Type B pancreatic cell (in vitro differentiated cells): ENCODE measurements at regions not wholly inside any gene's neighbourhood (a gene's known extent, or its start where the extent isn't known, plus 50 kb on each side); places are given as distances from the start of the nearest gene placed in this dataset.

ENCODE experiments used
- DNase-seq: peaks from one replicate; pipeline ENCODE4 v3.0.0; 2021; ENCODE audit warnings: mixed read lengths; ENCODE audit not compliant: unreplicated experiment; ENCODE audit errors: extremely low spot score
- H3K27ac Mint-ChIP-seq: 2 replicates; pipeline ENCODE4 v1.8.0; 2021; ENCODE audit warnings: mild to moderate bottlenecking, mixed read lengths
- H3K27me3 Mint-ChIP-seq: 2 replicates; pipeline ENCODE4 v1.8.0; 2021; ENCODE audit warnings: mixed read lengths
- H3K36me3 Mint-ChIP-seq: 2 replicates; pipeline ENCODE4 v1.8.0; 2021; ENCODE audit warnings: mixed read lengths
- H3K4me1 Mint-ChIP-seq: one replicate; pipeline ENCODE4 v1.8.0; 2021; ENCODE audit warnings: mixed read lengths; ENCODE audit not compliant: unreplicated experiment
- H3K4me3 Mint-ChIP-seq: 2 replicates; pipeline ENCODE4 v1.8.0; 2021; ENCODE audit warnings: mild to moderate bottlenecking, mixed read lengths
- H3K9me3 Mint-ChIP-seq: 2 replicates; pipeline ENCODE4 v1.8.0; 2021; ENCODE audit warnings: mixed read lengths
- CTCF ChIP-seq: fragments of 200-600 bp; sonication (generic); conservative IDR thresholded peaks from 2 replicates; pipeline ENCODE4 v1.5.0; 2021; ENCODE audit warnings: antibody characterized with exemption, mild to moderate bottlenecking

DNA sequence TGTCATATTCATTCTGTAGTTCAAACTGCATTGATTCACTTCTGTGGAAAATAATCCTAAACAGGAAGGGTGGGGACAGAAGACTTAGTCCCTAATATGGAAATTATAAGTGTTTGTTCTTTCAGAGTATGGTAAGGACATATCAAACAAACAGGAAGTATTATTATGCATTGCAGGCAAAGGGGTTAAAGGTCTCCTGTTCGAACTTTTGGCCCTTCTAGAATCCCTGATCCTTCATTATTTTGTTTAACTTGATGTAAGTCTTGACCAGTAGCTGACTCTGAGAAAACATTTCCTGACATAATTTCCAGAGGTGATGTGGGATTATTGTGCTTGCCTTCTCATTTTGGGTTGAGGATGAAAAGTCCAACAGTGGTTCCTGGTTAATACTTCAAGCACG lies 215.4 kb upstream of the ADGRL2 start:
- TF ChIP-seq CTCF = no peak
- Mint-ChIP-seq H3K4me1 (peaks cover 18% of the 10 kb centered on the region), H3K27ac (no peak overlapping the region), H3K4me3 (no peak overlapping the region), H3K9me3 (peaks cover 8% of the 10 kb centered on the region), H3K36me3 (no peaks in the 10 kb centered on the region), H3K27me3 (no peaks in the 10 kb centered on the region)
- DNase-seq = no peak

DNA sequence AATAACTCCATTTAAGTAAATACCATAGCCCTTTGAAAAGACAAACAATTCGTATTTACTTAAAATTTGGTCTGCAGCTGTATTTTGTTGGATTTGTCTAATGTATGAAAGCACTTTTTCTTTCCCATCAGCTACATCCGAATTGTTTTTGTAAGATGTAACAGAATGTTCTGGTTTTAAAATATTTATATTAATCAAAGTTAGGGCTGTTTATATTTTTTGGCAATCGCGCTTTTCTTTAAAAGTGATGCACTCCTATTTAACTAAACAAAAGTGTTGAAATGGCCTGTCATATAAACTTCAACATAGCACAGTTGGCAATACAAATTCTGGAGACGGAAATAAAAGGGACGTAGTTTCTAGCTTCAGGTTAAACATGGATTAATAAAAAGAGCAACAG lies 216.3 kb upstream of the ADGRL2 start:
- Mint-ChIP-seq H3K27me3 (no peaks in the 10 kb centered on the region), H3K9me3 (peaks cover 2% of the 10 kb centered on the region), H3K36me3 (no peaks in the 10 kb centered on the region), H3K27ac (no peak overlapping the region), H3K4me1 (peaks cover 22% of the 10 kb centered on the region), H3K4me3 (no peak overlapping the region)
- no peak for DNase-seq
- TF ChIP-seq CTCF = no peak

DNA sequence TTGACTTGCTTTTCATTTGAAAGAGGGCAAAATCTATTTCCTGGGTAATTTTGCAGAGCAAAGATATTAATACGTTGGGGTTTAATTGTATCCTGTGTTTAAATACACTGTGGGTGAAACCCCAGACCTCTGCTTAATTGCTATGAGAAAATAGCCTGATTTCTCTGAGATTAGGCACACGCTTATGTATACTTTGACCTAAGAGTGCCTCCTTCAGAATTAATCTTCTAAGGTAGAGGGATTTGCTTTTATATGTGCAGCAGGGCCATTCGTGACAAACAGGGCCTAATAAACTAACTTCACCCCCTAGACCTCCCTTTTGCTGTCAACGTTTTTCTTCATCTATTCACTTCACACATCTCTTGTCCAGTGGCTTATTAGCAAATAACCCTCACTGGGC lies 216.9 kb upstream of the ADGRL2 start:
- DNase-seq = no peak
- H3K36me3 Mint-ChIP-seq = no peaks in the 10 kb centered on the region
- no peak overlapping the region for H3K4me3 Mint-ChIP-seq
- H3K27me3 Mint-ChIP-seq = peaks cover 2% of the 10 kb centered on the region
- TF ChIP-seq CTCF = no peak
- peaks cover 22% of the 10 kb centered on the region for H3K4me1 Mint-ChIP-seq
- no peaks in the 10 kb centered on the region for H3K9me3 Mint-ChIP-seq
- H3K27ac Mint-ChIP-seq = no peak overlapping the region

- H3K27me3 Mint-ChIP-seq = peaks cover 3% of the 10 kb centered on the region
- no peaks in the 10 kb centered on the region for H3K9me3 Mint-ChIP-seq
- H3K27ac Mint-ChIP-seq = no peak overlapping the region
- no peaks in the 10 kb centered on the region for H3K36me3 Mint-ChIP-seq
- peaks cover 22% of the 10 kb centered on the region for H3K4me1 Mint-ChIP-seq
- no peak overlapping the region for H3K4me3 Mint-ChIP-seq
- TF ChIP-seq CTCF = no peak
- DNase-seq = no peak
Measured at GRCh38 chr1:81582467-81582986, 218.2 kb upstream of the ADGRL2 start.

- Mint-ChIP-seq H3K4me1 (peaks cover 38% of the 10 kb centered on the region), H3K36me3 (no peaks in the 10 kb centered on the region), H3K4me3 (no peak overlapping the region), H3K27me3 (peaks cover 3% of the 10 kb centered on the region), H3K9me3 (no peaks in the 10 kb centered on the region), H3K27ac (no peak overlapping the region)
- no peak for DNase-seq
- no peak for TF ChIP-seq CTCF
Measured at GRCh38 chr1:81578867-81579266, 221.9 kb upstream of the ADGRL2 start.
